Right cardiac atrium (tissue), 5 donors: ENCODE measurements at regions not wholly inside any gene's neighbourhood (a gene's known extent, or its start where the extent isn't known, plus 50 kb on each side); places are given as distances from the start of the nearest gene placed in this dataset.
"Not testable (repeated sequence)": the region's sequence is repeated elsewhere in the genome, so short reads cannot be mapped to it uniquely, and the experiment has no call there.

Source experiments
- ATAC-seq, 2 donors: fragments of 200-7000 bp; cut with Tn5 transposase; one replicate each; pipeline versions ENCODE4 v1.8.0 to v1.9.1; 2020; ENCODE audit warnings: moderate library complexity in 2 of 2, mild to moderate bottlenecking in 1 of 2
- DNase-seq, 3 donors: peaks; one replicate each; pipeline ENCODE4 v3.0.0-alpha.2; 2020
- H3K27ac ChIP-seq: one replicate; pipeline ENCODE4 v1.5.1; 2013; ENCODE audit warnings: mild to moderate bottlenecking, low read length, control low read depth, moderate library complexity
- H3K27me3 ChIP-seq: one replicate; pipeline ENCODE4 v1.6.1; 2013; ENCODE audit not compliant: control insufficient read depth, insufficient read depth
- H3K4me1 ChIP-seq: one replicate; pipeline ENCODE4 v1.6.1; 2013; ENCODE audit warnings: low read length; ENCODE audit not compliant: control insufficient read depth, insufficient read depth
- H3K4me3 ChIP-seq: one replicate; pipeline ENCODE4 v1.5.1; 2013; ENCODE audit warnings: low read length, control low read depth
- H3K9me3 ChIP-seq: one replicate; pipeline ENCODE4 v1.6.1; 2013; ENCODE audit warnings: low read length; ENCODE audit not compliant: control insufficient read depth
- WGBS: extraction: QIAGEN DNeasy Blood & Tissue Kit; methylation state at CpG from one replicate; pipeline ENCODE4 v1.1.7; 2013; 5-methylcytosine and 5-hydroxymethylcytosine counted together
- intact Hi-C, 4 donors: fragments of 100-400 bp; cut with DNase I; formaldehyde crosslinking; loops; one replicate each; pipeline versions ENCODE4 v1.11.0 to v1.14.0; 2022 to 2023
- donor health status: healthy with polysubstance abuse.
- donor health status: DM: no; HTN: yes; CAD: no.
- donor health status: DM: no; HTN: no; CAD: no.
- donor health status: DM: no; HTN: yes; CAD: no; lungs with severe emphysema.
- donor health status: DM: yes; HTN: yes; CAD: no.

GRCh38 chr6:7008451-7008988 lies 99.2 kb upstream of the RREB1 start:
- intact Hi-C loops = no loop called here
- Histone ChIP-seq H3K9me3 (no peaks in the 10 kb centered on the region), H3K27me3 (no peaks in the 10 kb centered on the region), H3K4me3 (no peak overlapping the region), H3K27ac (no peak overlapping the region), H3K4me1 (peaks cover 3% of the 10 kb centered on the region)
- DNase-seq (no peak), ATAC-seq (no peak)
- 66% methylated on average over 6 of the region's 6 CpGs for WGBS

- Histone ChIP-seq H3K9me3 (no peaks in the 10 kb centered on the region), H3K27ac (peak overlapping the region; percentile 23), H3K27me3 (no peaks in the 10 kb centered on the region), H3K4me1 (no peaks in the 10 kb centered on the region), H3K4me3 (no peak overlapping the region)
- intact Hi-C loops = no loop called here
- 41% methylated on average over 8 of the region's 8 CpGs for WGBS
- DNase-seq (no peak), ATAC-seq (peak in 1 of 2 donors; percentile 45)
These were observed 91.5 kb upstream of the RREB1 start for GRCh38 chr6:7016226-7016625.

- Histone ChIP-seq H3K9me3 (no peaks in the 10 kb centered on the region), H3K4me1 (no peaks in the 10 kb centered on the region), H3K27me3 (no peaks in the 10 kb centered on the region), H3K27ac (no peak overlapping the region), H3K4me3 (no peak overlapping the region)
- 71% methylated on average over 2 of the region's 2 CpGs for WGBS
- no peak for DNase-seq
- no peak for ATAC-seq
- intact Hi-C loops = no loop called here
These were observed 86.5 kb upstream of the RREB1 start for GRCh38 chr6:7021301-7021700.

- ATAC-seq = no peak
- H3K9me3 ChIP-seq = no peaks in the 10 kb centered on the region
- H3K27ac ChIP-seq = no peak overlapping the region
- H3K27me3 ChIP-seq = no peaks in the 10 kb centered on the region
- no peak for DNase-seq
- intact Hi-C loops = no loop called here
- 51% methylated on average over 4 of the region's 4 CpGs for WGBS
- H3K4me1 ChIP-seq = no peaks in the 10 kb centered on the region
- no peak overlapping the region for H3K4me3 ChIP-seq
These were observed 81.9 kb upstream of the RREB1 start for GRCh38 chr6:7025861-7026260.

GRCh38 chr6:7028963-7029362 lies 78.8 kb upstream of the RREB1 start:
- intact Hi-C loops, ATAC-seq, H3K9me3 ChIP-seq: not testable (repeated sequence)

GRCh38 chr6:7030968-7031367 lies 76.8 kb upstream of the RREB1 start:
- H3K9me3 ChIP-seq, H3K4me1 ChIP-seq, ATAC-seq, intact Hi-C loops, H3K4me3 ChIP-seq, DNase-seq, H3K27me3 ChIP-seq, H3K27ac ChIP-seq: not testable (repeated sequence)
- 84% methylated on average over 4 of the region's 4 CpGs for WGBS

More at GRCh38 chr6:7028963-7029362, 78.8 kb upstream of the RREB1 start:
- H3K4me1 ChIP-seq, H3K27ac ChIP-seq, DNase-seq, H3K4me3 ChIP-seq, H3K27me3 ChIP-seq: not testable (repeated sequence)

- ATAC-seq (no peak), DNase-seq (peak in 1 of 3 donors; percentile 55)
- intact Hi-C loops = no loop called here
- H3K9me3 ChIP-seq = no peaks in the 10 kb centered on the region
- 36% methylated on average over 5 of the region's 5 CpGs for WGBS
- no peaks in the 10 kb centered on the region for H3K27me3 ChIP-seq
- no peak overlapping the region for H3K4me3 ChIP-seq
- no peaks in the 10 kb centered on the region for H3K4me1 ChIP-seq
- no peak overlapping the region for H3K27ac ChIP-seq
These were observed 74.6 kb upstream of the RREB1 start for GRCh38 chr6:7033202-7033601.

- DNase-seq = no peak
These were observed 73.7 kb upstream of the RREB1 start for GRCh38 chr6:7034055-7034454.

GRCh38 chr6:7035837-7036249 lies 71.9 kb upstream of the RREB1 start:
- Histone ChIP-seq H3K27me3 (no peaks in the 10 kb centered on the region), H3K27ac (no peak overlapping the region), H3K9me3 (no peaks in the 10 kb centered on the region), H3K4me3 (no peak overlapping the region), H3K4me1 (no peaks in the 10 kb centered on the region)
- WGBS = 70% methylated on average over 2 of the region's 2 CpGs
- intact Hi-C loops = no loop called here
- DNase-seq = no peak
- no peak for ATAC-seq

More at GRCh38 chr6:7034055-7034454, 73.7 kb upstream of the RREB1 start:
- WGBS = 86% methylated on average over 1 of the region's 1 CpG
- Histone ChIP-seq H3K4me3 (no peak overlapping the region), H3K27ac (no peak overlapping the region), H3K9me3 (no peaks in the 10 kb centered on the region), H3K4me1 (no peaks in the 10 kb centered on the region), H3K27me3 (no peaks in the 10 kb centered on the region)
- no peak for ATAC-seq
- intact Hi-C loops = no loop called here

GRCh38 chr6:7041511-7042026 lies 66.2 kb upstream of the RREB1 start:
- no peaks in the 10 kb centered on the region for H3K9me3 ChIP-seq
- ATAC-seq (no peak), DNase-seq (no peak)
- no peak overlapping the region for H3K27ac ChIP-seq
- 70% methylated on average over 3 of the region's 3 CpGs for WGBS
- no peak overlapping the region for H3K4me3 ChIP-seq
- intact Hi-C loops = no loop called here
- no peaks in the 10 kb centered on the region for H3K27me3 ChIP-seq
- peaks cover 4% of the 10 kb centered on the region for H3K4me1 ChIP-seq

- intact Hi-C loops = no loop called here
- WGBS = 51% methylated on average over 12 of the region's 12 CpGs
- DNase-seq (peak in 2 of 3 donors; percentile 29 to 64), ATAC-seq (peak in 1 of 2 donors; percentile 47)
- no peaks in the 10 kb centered on the region for H3K9me3 ChIP-seq
- no peak overlapping the region for H3K4me3 ChIP-seq
- H3K27ac ChIP-seq = peak overlapping the region; percentile 28
- H3K4me1 ChIP-seq = peaks cover 4% of the 10 kb centered on the region
- H3K27me3 ChIP-seq = no peaks in the 10 kb centered on the region
These were observed 65.6 kb upstream of the RREB1 start for GRCh38 chr6:7042056-7042653.
